ENCODE measurements at regions not wholly inside any gene's neighbourhood (a gene's known extent, or its start where the extent isn't known, plus 50 kb on each side); places are given as distances from the start of the nearest gene placed in this dataset.

DNA sequence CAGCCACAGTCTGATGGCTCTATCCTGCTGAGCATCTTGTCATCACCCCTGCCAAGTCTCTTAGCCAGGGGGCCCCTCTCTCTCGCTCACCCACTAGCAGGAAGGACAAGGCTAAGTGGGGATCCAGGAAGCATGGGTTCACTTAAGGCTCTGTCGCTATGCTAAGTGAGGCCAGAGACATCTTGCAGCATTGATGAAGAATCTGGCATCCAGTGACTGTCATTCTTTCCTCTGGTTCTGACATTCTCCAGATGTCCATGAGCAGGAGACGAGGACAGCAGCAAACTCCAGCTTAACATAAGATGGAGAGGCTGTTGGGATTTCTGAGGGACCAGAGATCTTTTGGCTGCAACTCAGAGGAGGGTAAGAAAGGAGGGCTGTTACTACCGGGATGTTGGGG, 230.2 kb downstream of the TSHZ3 start:
- Histone ChIP-seq H4K5ac (ENCODE audit: insufficient read length, low read depth, low read length) (no peak overlapping the region), H2BK12ac (ENCODE audit: low read depth, low read length) (no peak overlapping the region), H2BK120ac (replicated peaks; ENCODE audit: low read depth, low read length) (no peak overlapping the region), H3K23me2 (ENCODE audit: low read depth, low read length) (no peaks in the 10 kb centered on the region), H4K8ac (ENCODE audit: extremely low read depth, insufficient read depth, low read length) (no peak overlapping the region), H3K9ac (replicated peaks in 1 of 4; ENCODE audit: extremely low read depth in 1 of 4, low read depth in 3 of 4, low read length in 3 of 4) (no peak overlapping the region), H3K14ac (ENCODE audit: insufficient read length) (no peak overlapping the region), H2BK20ac (ENCODE audit: low read length) (no peak overlapping the region), H3K9me3 (ENCODE audit: insufficient read depth in 2 of 2, low read depth in 1 of 2, low read length in 1 of 2) (no peaks in the 10 kb centered on the region), H3K4me1 (replicated peaks in 1 of 4; ENCODE audit: control insufficient read depth in 3 of 4, insufficient read depth in 4 of 4, low read length in 3 of 4) (no peaks in the 10 kb centered on the region), H2AFZ (ENCODE audit: low read length) (no peak overlapping the region), H3K4me3 (ENCODE audit: extremely low read depth in 1 of 4, insufficient read depth in 2 of 4, low read depth in 3 of 4, low read length in 4 of 4) (no peak overlapping the region), H2BK15ac (ENCODE audit: low read length) (no peak overlapping the region), H4K20me1 (replicated peaks in 1 of 2; ENCODE audit: control insufficient read depth in 1 of 2, insufficient read depth in 2 of 2, low read length in 2 of 2) (no peaks in the 10 kb centered on the region), H4K91ac (replicated peaks; ENCODE audit: insufficient read length, low read length) (no peak overlapping the region), H3K4ac (replicated peaks; ENCODE audit: insufficient read length, low read depth, low read length) (no peak overlapping the region), H3K79me2 (ENCODE audit: control insufficient read depth in 1 of 2, insufficient read depth in 2 of 2, low read length in 2 of 2) (no peaks in the 10 kb centered on the region), H3K79me1 (ENCODE audit: low read depth, low read length) (no peaks in the 10 kb centered on the region), H2BK5ac (ENCODE audit: low read depth, low read length) (no peak overlapping the region), H3K27me3 (replicated peaks in 1 of 4; ENCODE audit: control insufficient read depth in 3 of 4, extremely low read depth in 1 of 4, insufficient read depth in 3 of 4, low read length in 3 of 4) (no peaks in the 10 kb centered on the region), H3K27ac (ENCODE audit: low read depth, low read length) (no peak overlapping the region), H3K36me3 (ENCODE audit: control insufficient read depth in 2 of 4, insufficient read depth in 4 of 4, low read length in 3 of 4) (no peaks in the 10 kb centered on the region), H3K23ac (ENCODE audit: insufficient read length) (no peak overlapping the region), H3K56ac (replicated peaks; ENCODE audit: insufficient read length, low read depth, low read length) (no peak overlapping the region), H3K4me2 (ENCODE audit: insufficient read depth in 1 of 2, low read depth in 2 of 2, low read length in 2 of 2) (no peak overlapping the region), H2AK5ac (ENCODE audit: low read depth, low read length) (no peak overlapping the region), H3K18ac (ENCODE audit: extremely low read depth, low read length) (no peak overlapping the region)
- POLR2A ChIA-PET (ENCODE audit: partially characterized antibody) = no interaction called here
- CTCF ChIA-PET (ENCODE audit: partially characterized antibody) = interaction anchor here (1.1 kb wide), 1 partner anchor 1105 kb away, joined by 3 read pairs; no protein-coding TSS in a partner anchor
- no peak for DNase-seq (ENCODE audit: low read depth in 1 of 2, low spot score in 2 of 2)
- FAIRE-seq = no peak
- 88% methylated on average over 4 of the region's 4 CpGs; no CpG with 5 or more reads in 1 of the 2 experiments for WGBS, 2 experiments (ENCODE audit: extremely low coverage in 1 of 2, insufficient coverage in 1 of 2, insufficient read length in 1 of 2, insufficient replicate concordance in 2 of 2, low coverage in 1 of 2, low lambda C conversion rate in 2 of 2, missing lambda C conversion rate in 1 of 2)
- TF ChIP-seq NANOG (IDR thresholded peaks at IDR 0.05; ENCODE audit: insufficient read depth, low read depth, low read length, poor library complexity, severe bottlenecking) (no peak), GTF2F1 (IDR thresholded peaks at IDR 0.05; ENCODE audit: borderline replicate concordance, low read depth, low read length) (no peak), RAD21 (IDR thresholded peaks at IDR 0.05 in 1 of 2, conservative IDR thresholded peaks at IDR 0.05 in 1 of 2; ENCODE audit: low read depth in 2 of 2, low read length in 2 of 2) (no peak), KDM5A (IDR thresholded peaks at IDR 0.05; ENCODE audit: low read length) (no peak), SUZ12 (IDR thresholded peaks at IDR 0.05; ENCODE audit: low read length) (no peak), FOSL1 (IDR thresholded peaks at IDR 0.05; ENCODE audit: insufficient read depth, low read depth, low read length) (no peak), MAFK (IDR thresholded peaks at IDR 0.05; ENCODE audit: low read depth, low read length) (no peak), ASH2L (IDR thresholded peaks at IDR 0.05; ENCODE audit: low read length) (no peak), ZNF274 (IDR thresholded peaks at IDR 0.05; ENCODE audit: borderline replicate concordance, extremely low read depth, low read length) (no peak), KDM4A (IDR thresholded peaks at IDR 0.05; ENCODE audit: low read depth, low read length, severe bottlenecking) (no peak), CREB1 (IDR thresholded peaks at IDR 0.05) (no peak), RNF2 (IDR thresholded peaks at IDR 0.05; ENCODE audit: borderline replicate concordance, low read depth, low read length, missing control alignments, poor library complexity, severe bottlenecking) (no peak)
